Gastroesophageal sphincter (tissue), 3 donors: ENCODE measurements at regions not wholly inside any gene's neighbourhood (a gene's known extent, or its start where the extent isn't known, plus 50 kb on each side); places are given as distances from the start of the nearest gene placed in this dataset.

Experiments used
- EP300 ChIP-seq: sonication (generic); formaldehyde crosslinking; IDR thresholded peaks from one replicate; pipeline ENCODE4 v1.6.1; 2017; ENCODE audit warnings: antibody characterized with exemption, mild to moderate bottlenecking
- POLR2AphosphoS5 ChIP-seq: sonication (generic); formaldehyde crosslinking; IDR thresholded peaks from one replicate; pipeline ENCODE4 v1.6.1; 2017; ENCODE audit warnings: antibody characterized with exemption
- TF ChIP-seq, protein P1 (sequence below), 4 experiments: fragments of 200-600 bp in 2 of 4; fragments of 450-650 bp in 2 of 4; sonication (generic) in 1 of 4; IDR thresholded peaks; one replicate each; pipeline ENCODE4 v1.5.1; 2017 to 2019; ENCODE audit warnings: antibody characterized with exemption in 4 of 4, mild to moderate bottlenecking in 2 of 4, moderate library complexity in 2 of 4

- TF ChIP-seq, protein P1, sequence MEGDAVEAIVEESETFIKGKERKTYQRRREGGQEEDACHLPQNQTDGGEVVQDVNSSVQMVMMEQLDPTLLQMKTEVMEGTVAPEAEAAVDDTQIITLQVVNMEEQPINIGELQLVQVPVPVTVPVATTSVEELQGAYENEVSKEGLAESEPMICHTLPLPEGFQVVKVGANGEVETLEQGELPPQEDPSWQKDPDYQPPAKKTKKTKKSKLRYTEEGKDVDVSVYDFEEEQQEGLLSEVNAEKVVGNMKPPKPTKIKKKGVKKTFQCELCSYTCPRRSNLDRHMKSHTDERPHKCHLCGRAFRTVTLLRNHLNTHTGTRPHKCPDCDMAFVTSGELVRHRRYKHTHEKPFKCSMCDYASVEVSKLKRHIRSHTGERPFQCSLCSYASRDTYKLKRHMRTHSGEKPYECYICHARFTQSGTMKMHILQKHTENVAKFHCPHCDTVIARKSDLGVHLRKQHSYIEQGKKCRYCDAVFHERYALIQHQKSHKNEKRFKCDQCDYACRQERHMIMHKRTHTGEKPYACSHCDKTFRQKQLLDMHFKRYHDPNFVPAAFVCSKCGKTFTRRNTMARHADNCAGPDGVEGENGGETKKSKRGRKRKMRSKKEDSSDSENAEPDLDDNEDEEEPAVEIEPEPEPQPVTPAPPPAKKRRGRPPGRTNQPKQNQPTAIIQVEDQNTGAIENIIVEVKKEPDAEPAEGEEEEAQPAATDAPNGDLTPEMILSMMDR (IDR thresholded peaks at IDR 0.05): no peak
- TF ChIP-seq POLR2AphosphoS5: no peak
- TF ChIP-seq EP300: no peak
Observed at GRCh38 chr4:100948911-100949310, 398.4 kb downstream of the PPP3CA start.
